ENCODE measurements at regions not wholly inside any gene's neighbourhood (a gene's known extent, or its start where the extent isn't known, plus 50 kb on each side); places are given as distances from the start of the nearest gene placed in this dataset.

DNA sequence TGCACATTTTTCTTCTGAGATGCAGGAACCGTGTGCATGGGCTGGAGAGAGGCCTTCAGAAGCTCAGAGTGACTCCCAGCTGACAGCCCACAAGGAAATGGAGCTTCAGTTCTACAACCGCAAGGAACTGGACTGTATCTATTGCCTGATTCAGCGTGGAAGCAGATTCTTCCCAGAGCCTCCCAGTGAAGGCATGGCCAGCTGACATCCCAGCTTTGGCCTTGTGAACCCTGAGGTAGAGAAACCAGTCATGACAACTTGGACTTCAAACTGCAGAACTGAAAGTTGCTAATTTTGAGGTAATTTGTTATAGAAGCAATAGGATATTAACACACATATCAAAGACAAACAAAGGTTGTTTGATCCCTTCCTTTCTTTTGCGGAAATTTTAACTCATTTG lies 94.3 kb upstream of the NOX3 start:
- intact Hi-C loops (cut with micrococcal nuclease), result no loop called here

DNA sequence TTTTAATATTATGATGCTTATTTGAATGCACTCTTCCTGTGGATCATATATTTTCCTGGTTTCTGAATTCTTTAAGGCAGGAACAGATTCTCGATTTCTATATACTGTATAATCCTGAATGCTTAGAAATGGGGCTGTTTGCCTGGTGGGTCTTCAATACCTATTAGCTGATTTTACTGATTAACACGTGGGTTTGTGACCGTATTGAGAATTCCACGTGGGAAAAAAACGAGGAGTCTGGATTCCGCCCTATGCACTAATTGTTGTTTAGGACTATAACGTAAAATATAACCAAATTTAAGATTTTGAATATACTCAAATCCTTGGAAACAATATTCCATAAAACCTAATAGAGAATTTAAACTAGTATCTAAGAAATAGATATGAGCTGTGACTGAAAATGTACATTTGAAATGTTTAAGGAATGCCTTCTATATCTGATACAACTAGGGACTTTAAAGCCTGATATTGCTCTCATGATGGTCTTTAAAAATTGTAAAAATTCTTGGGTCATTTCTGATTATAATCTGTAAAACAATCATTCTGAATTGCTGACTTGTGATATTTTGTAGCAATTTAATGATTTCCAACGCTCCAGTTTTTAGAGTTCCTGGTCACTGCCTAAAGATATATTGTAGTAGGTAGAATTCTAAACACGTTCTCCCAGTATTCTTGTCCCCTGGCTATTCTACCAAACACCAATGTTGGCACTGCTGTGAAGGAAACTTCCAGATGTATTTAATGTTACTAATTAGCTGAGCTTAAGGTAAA lies 93.6 kb upstream of the NOX3 start:
- intact Hi-C loops (cut with micrococcal nuclease), result no loop called here

DNA sequence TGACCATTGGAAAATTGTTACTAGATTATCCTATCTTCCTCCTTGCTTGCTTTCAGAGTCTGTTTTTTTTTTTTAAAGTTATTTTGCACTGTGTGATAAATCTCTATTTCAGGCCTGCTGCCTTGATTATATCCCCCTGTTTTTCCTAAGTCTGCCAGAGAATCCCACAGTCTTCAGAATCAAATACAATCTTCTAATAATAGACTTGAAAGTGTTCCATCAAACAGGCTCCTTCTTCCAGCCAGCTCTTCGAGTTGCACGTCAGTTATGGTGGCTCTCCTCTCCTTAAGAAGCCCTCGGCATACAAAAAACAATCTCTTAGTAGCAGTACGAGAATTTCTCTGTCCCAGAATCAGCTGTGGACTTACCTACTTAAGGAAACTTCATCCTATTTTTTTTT lies 92.9 kb upstream of the NOX3 start:
- intact Hi-C loops (cut with micrococcal nuclease), result no loop called here

DNA sequence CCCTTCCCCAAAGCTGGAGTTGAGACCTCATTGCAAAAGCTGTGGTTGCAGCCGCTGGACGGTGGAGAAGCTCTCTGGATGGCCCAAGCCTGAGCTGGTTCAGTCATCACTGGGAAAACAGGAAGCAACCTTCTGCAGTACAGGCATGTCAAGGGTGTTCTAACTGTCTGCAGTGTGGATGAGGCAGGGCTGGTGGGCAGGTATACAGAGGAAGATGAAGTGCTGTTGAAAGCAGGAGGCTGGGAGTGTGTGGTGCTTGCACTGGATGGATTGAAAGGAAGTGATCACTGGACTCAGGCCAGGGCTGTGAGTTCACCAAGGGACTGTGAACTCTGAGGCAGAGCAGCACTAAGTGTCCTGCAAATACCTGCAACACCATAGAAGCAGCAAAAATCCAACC lies 89.0 kb upstream of the NOX3 start:
- intact Hi-C loops (cut with micrococcal nuclease), result no loop called here

DNA sequence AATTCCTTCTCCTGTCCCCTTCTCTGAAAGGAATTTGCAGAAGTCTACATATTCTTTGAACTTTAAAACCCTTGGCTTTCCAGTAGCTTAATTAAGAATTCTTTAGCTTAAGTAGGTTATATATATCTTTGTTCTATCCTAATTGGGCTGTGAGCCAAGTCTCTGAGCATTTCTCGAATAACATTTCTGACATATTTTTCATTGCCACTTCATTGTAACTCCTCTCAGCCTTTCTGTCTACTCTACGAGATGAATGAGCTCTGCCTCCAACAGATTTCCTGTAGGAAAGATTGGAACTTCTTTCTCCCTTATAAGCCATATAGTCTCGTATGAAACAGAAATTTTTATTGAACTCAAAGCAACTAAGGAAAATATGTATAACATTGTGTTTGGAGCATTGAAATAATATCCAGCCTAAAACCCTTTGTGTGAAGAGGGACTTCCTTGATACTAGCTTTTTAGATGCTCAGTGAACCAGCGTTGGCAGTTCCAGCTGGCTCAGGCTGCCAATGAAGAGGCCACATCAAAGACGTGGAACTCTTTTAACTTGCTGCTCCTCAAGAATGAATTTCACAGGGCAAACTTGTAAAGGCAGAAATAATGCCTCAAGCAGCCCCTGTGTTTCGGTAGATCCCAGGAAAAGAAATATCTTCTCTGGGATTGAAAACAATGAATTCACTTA lies 87.7 kb upstream of the NOX3 start:
- intact Hi-C loops (cut with micrococcal nuclease), result no loop called here

DNA sequence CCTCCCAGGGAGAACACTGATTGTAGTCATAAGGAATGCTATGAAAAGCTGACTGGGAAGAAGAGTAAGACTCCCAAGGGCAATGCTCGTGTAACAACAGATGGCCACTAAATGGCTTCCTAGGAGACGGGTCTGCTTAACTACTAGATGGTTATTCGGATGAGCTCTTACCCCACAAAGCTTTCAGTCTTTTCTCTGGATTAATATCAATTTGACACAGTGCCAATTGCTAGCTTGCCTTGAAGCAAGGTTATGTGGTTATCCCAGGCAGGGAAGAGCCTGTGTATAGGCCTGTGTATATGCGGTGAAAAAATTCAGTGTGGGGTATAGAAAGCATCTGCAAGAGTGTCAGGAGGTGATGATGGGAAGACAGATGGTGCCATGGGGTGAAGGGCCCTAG lies 86.4 kb upstream of the NOX3 start:
- intact Hi-C loops (cut with micrococcal nuclease), result no loop called here

DNA sequence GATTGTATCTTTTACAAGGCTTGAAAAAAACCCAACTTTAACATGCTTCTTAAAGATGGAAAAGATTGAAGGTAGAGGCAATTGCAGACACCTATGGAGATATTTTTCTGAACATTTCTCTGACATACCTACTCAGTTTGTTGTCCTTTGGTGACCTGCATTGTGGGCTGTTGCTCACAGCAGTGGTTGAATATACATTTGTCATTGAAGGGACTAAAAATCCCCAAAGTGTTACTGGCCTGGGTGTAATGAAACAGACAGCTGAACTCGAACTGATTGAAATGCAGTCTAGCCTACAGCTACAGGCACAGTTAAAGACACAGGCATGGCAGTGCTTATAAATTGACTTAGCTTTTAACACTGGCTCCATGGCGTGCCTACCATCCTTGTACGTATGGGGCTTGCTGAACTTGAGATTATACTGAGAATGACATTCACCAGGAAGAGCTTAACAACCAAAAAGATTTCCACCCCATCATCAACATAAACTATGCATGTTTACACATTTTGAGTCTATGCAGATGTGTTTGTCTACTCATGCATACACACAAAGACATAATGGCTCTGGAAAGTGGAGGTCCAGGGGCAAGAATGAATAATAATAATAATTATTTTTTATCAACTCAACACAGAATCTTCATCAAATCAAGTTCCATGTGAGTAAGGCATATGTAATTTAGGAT lies 83.2 kb upstream of the NOX3 start:
- intact Hi-C loops (cut with micrococcal nuclease), result no loop called here

DNA sequence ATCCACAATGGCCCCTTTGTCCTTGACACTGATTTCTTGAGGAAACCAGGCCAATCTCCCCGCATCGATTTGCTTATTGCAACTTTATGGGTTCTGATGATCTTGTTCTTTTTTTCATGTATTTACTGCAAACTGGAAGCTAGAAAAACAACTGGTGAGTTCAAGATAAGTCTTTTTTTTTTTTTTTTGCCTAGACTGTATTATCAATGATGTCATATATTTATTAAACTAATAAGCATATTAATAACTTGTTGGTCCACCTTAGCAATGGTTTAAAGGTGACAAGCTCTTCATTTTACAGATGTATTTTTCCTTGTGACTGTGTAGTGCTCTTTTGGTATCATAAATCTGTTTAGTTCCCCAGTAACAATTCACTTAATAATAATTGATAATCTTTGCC lies 79.0 kb upstream of the NOX3 start:
- intact Hi-C loops (cut with micrococcal nuclease), result loop anchor here (5.0 kb wide), 1 partner anchor 357 kb away; no protein-coding TSS in a partner anchor

DNA sequence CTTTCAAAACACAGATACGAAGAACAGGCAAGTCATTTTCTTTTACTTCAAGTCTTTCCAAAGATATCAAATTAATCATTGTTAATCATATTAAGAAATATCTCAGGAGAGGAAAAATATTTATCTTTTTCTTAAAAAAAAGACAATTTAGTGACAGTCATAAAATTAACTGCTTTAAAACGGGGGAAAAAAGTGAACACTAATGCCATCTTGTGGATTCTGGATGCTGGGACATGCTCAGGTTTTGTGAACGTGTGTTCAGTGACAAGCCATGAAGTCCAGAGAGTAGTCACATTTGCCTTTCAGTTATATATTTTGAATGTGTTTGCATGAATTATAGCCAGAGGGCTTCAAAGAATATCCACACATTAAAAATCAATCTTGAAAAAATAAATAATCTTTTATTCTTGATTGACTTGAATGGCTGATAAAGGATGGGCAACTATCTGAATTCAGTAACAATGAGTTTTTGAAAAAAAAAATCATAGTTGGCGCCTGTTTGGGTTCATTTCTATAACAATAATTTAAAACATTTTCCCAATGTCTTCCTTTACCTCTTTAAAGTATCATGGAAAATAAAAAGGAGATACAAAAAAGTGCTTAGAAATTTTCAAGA lies 74.7 kb upstream of the NOX3 start:
- intact Hi-C loops (cut with micrococcal nuclease), result loop anchor here (1.0 to 5.0 kb wide), 2 partner anchors 203 to 353 kb away; no protein-coding TSS in a partner anchor

DNA sequence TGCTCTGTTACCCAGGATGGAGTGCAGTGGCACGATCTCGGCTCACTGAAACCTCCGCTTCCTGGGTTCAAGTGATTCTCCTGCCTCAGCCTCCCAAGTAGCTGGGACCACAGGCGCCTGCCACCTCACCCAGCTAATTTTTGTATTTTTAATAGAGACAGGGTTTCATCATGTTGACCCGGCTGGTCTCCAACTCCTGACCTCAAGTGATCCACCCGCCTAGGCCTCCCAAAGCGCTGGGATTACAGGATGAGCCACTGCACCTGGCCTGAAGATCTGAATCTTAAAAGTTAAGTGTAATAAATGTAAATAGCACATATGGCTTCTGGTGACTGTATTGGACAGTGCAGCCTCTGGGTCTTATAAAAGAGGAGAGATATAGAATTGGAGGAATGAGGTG lies 74.2 kb upstream of the NOX3 start:
- intact Hi-C loops (cut with micrococcal nuclease), result loop anchor here (1.0 to 5.0 kb wide), 2 partner anchors 203 to 353 kb away; no protein-coding TSS in a partner anchor

DNA sequence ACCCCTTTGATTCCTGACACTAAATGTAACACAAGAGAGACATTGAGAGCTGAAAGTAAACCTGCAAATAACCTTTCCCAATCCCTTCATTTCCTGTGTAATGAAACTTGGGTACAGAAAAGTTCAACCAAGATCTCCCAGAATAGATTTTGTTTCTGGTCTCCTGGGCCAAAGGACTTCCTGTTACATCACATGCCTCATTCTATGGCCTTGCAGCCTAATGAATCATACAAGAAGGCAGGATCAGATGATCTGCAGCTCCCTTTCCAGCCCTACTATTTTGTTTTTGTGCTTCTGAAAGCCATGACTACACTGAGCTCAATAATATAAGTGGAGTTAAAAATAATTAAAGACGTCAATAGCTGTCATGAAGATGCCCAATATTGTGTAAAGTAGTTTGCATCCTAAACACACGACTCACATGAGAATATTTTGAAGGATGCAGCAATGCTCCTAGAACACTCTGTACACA lies 73.4 kb upstream of the NOX3 start:
- intact Hi-C loops (cut with micrococcal nuclease), result no loop called here

DNA sequence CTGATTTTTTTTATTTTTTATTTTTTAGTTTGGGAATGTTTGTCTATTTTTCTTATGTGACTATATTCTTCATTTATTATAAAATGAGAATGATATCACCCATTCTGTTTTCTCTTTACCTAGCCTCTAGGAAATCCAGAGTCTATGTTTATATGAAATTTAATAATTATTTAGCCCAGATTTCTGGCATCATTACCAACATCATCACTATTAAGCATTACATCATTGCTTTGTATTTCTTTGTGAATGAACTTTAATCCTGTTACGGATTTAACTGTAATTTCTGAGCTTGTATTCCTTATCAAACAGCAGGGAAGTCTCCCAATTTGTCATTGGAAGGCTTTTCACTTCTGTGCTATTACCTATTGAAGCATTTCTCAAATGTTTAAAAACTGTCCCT lies 72.7 kb upstream of the NOX3 start:
- intact Hi-C loops (cut with micrococcal nuclease), result no loop called here

DNA sequence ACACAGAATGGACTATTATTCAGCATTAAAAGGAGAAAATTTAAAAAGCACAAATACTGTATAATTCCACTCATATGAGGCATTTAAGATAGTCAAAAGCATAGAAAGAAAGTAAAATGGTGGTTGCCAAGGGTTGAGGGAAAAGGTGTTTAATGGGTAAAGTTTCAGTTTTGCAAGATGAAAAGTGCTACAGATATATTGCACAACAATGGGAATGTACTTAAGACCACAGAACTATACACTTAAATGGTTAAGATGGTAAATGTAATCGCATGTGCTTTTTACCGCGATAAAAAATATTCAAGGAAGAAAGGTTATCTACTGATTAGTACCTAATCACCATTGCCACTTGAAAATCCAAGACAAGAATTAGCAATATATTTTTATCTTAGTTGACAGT lies 71.8 kb upstream of the NOX3 start:
- intact Hi-C loops (cut with micrococcal nuclease), result no loop called here

DNA sequence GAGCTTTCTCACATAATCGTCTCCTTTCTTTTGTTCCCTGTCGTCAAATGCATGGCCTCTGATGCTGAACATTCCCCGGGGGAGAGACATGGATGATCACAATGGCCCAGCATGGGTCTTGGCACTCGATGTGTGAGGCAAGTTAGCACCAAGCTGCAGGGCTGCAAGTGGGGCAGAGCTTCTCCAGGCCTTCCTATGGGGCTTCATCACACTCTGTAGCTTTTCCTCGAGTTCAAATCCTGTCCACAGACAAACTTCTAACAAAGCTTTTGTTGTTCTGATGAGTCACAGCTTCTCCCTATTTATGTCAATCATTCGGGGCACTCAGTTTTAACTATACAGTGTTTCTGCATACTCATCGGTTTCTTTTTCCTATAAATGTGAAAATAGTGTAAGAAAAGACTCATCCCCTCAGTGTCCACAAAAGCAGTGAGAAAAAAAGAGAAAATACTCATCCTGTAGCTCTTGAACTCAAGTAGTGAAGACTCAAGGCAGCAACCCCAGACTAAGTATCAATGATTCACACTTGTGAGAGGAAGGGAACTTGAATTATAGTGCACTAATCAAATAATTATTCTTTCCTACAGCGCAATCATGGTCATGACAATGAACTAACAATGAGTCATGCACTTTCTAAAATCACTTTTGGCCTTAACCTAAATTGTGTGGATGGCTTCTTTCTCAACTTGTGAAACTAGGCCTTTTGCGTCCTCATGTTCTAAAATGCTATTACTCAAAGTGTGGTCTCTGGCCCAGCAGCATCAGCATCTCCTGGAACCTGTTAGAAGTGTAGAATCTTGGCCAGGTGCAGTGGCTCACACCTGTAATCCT lies 68.4 kb upstream of the NOX3 start:
- intact Hi-C loops (cut with micrococcal nuclease), result no loop called here

DNA sequence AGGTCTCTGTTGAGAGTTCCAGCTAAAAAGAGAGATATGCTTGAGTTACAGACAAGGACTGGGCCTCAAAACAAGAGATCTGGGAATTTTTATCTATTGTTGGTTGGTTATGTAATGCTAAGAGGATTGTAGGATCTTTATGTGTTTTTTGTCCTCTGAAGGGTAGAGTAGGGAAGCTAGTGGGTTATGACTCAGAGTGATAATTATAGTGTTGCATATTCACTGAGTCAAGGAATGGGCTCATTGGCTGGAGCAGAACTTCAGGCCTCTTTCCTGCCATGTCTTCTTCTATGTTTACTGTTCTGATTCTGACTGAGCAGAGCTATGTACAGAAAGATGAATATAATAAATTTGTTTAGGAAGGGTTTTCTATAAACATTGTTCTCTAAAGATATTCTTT lies 66.1 kb upstream of the NOX3 start:
- intact Hi-C loops (cut with micrococcal nuclease), result no loop called here

DNA sequence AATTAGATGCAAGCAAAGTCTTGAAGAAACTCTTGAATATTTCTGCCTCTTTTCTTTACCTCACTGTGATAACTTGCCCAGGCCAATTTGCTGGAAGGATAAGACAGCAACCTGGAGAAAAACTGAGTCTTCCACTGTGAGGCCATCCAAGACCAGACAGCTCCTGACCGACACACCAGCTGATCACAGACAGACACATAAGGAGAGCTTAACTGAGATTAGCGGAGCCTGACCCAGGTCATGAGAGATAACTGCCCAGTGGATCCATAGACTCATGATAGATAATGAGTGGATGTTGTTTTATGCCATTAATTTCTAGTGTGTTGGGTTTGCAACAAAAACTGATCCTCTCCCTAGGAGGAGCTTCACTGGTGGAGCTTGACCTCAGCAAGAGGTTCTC lies 64.4 kb upstream of the NOX3 start:
- intact Hi-C loops (cut with micrococcal nuclease), result no loop called here

DNA sequence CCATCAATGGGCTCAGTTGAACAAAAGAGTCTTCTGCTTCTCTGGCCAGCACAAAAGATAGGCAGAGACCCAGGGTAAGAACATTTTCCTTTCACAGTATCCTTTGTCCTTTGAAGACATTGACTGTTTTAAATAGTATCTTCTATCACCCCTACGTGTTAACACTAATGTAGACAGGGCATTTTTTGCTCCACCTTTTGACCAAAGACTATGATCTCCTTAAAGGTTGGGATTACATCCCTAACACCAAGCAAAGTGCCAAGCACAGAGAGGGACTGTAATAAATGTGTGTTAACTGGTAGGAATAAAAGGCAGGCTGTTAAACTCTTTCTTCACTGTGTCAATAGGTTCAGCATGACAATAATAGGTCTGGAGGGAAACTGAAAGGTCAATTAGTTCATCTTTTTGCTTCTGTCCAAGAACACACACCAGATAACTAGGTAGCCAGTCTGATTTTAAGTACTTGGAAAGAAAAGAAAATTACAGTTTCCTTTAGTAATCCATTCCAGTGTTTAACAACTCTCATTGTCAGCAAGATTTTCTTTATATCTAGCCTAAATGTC lies 63.6 kb upstream of the NOX3 start:
- intact Hi-C loops (cut with micrococcal nuclease), result no loop called here

DNA sequence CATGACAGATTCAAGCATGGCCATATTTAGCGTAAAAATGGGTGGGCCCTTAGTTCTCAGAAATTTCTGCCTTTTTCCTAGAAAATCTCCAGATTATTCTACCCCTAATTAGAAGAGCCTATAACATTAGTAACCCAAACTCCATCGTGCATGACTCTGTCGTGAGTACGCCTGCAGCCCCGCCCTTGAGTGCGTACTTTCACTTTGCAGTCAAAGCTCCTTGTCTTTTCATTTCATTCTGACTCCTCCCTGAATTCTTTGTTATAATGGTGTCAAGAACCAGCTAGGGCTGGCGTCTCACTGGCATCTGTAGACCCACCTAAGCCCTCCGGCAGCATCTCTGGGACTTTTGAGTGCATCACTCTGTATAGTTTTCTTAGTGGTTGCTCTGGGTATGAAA lies 61.7 kb upstream of the NOX3 start:
- intact Hi-C loops (cut with micrococcal nuclease), result no loop called here

DNA sequence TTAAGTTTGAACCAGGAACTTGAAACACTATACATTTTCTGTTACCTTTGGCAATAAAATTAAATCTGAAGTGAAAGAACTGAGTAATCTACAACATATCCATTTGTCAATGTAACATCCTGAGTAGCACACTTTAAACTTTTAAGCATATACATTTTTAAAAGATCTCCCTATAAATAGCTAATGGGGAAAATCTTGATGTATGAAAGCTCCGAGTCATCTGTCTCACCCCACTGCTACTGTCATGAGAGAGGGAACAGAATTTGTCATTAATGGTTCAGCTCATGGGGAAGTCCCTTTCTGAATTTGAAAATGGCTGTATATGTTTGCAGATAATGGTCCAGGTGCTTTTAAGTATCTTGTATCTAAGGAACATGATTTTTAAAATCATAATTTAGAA lies 55.2 kb upstream of the NOX3 start:
- intact Hi-C loops (cut with micrococcal nuclease), result no loop called here

DNA sequence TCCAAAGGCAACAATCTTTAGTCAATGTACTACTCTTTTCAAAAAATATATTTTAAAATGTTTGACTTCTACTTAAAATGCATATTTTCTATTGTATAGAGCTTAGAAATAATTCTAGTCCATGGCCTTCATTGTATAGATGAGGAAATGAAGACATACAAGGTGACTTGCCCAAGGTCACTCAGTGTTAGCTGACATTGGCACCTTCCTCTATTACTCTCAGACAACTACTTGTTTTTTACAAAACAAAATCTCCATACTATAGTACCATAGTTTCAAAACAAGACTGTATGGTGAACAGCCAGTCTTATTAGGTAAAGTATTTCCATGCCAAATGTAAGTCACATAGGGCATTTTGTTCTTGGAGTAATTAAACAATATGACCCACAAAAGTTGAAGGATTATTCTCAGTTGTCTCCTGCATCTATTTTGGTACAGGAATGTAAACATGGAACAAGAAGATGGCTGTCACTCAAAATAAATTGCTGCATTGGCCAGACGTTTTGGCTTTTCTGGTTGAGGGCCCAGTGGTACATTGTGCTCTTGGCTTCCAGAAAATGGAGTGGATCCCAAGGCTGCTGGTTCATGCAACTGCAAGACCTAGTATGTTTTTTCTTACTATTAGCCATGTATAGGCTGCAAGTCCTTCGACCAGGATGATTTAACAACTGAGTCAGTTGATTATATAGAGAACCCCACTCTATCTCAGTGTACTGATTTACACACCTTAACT lies 54.3 kb upstream of the NOX3 start:
- intact Hi-C loops (cut with micrococcal nuclease), result no loop called here

Data from T-helper 2 cell treated with Interferon-gamma antibody and Interleukin-4, amounts not matched to agents 100 ng/mL and 5 ng/mL, for 36 hours (primary cell).